Neuronal stem cell (in vitro differentiated cells): ENCODE measurements at regions not wholly inside any gene's neighbourhood (a gene's known extent, or its start where the extent isn't known, plus 50 kb on each side); places are given as distances from the start of the nearest gene placed in this dataset.
"Not testable (repeated sequence)": the region's sequence is repeated elsewhere in the genome, so short reads cannot be mapped to it uniquely, and the experiment has no call there.

Source experiments
- DNase-seq: peaks from one replicate; pipeline ENCODE4 v3.0.0-alpha.2; 2013; ENCODE audit warnings: low spot score
- H2AFZ ChIP-seq: one replicate; pipeline ENCODE4 v1.6.1; 2013; ENCODE audit warnings: mild to moderate bottlenecking, low read length, inconsistent platforms
- H2AK5ac ChIP-seq: 2 replicates; pipeline ENCODE4 v1.6.1; 2013; ENCODE audit warnings: low read depth, mild to moderate bottlenecking, inconsistent platforms, low read length, moderate library complexity, mixed read lengths
- H2BK120ac ChIP-seq: 2 replicates; pipeline ENCODE4 v1.6.1; 2013; ENCODE audit warnings: low read depth, mild to moderate bottlenecking, inconsistent platforms, low read length, moderate library complexity, mixed read lengths
- H2BK12ac ChIP-seq: one replicate; pipeline ENCODE4 v1.6.1; 2013; ENCODE audit warnings: low read length, inconsistent platforms
- H2BK15ac ChIP-seq: 2 replicates; pipeline ENCODE4 v1.6.1; 2013; ENCODE audit warnings: mild to moderate bottlenecking, low read length, inconsistent platforms, mixed read lengths
- H2BK5ac ChIP-seq: one replicate; pipeline ENCODE4 v1.6.1; 2013; ENCODE audit warnings: inconsistent platforms, mild to moderate bottlenecking, low read length, moderate library complexity
- H3K14ac ChIP-seq: one replicate; pipeline ENCODE4 v1.6.1; 2013; ENCODE audit warnings: low read length, inconsistent platforms
- H3K18ac ChIP-seq: 2 replicates; pipeline ENCODE4 v1.6.1; 2013; ENCODE audit warnings: low read length, inconsistent platforms
- H3K23ac ChIP-seq: 2 replicates; pipeline ENCODE4 v1.6.1; 2013; ENCODE audit warnings: low read depth, mild to moderate bottlenecking, mixed read lengths, low read length, inconsistent platforms; ENCODE audit not compliant: poor library complexity
- H3K27ac ChIP-seq: replicated peaks from 3 replicates; pipeline ENCODE4 v1.5.1; 2013; ENCODE audit warnings: low read length, inconsistent platforms
- H3K27me3 ChIP-seq, 3 experiments: 2 replicates each; pipeline ENCODE4 v1.6.1; 2013; ENCODE audit warnings: low read length in 3 of 3, mild to moderate bottlenecking in 2 of 3, inconsistent platforms in 1 of 3, low read depth in 1 of 3, mixed read lengths in 1 of 3, moderate library complexity in 1 of 3; ENCODE audit not compliant: control insufficient read depth in 3 of 3, insufficient read depth in 3 of 3
- H3K36me3 ChIP-seq, 2 donors: replicated peaks in 1 of 2; 2 replicates each; pipeline ENCODE4 v1.6.1; 2013; ENCODE audit warnings: low read length in 2 of 2; ENCODE audit not compliant: control insufficient read depth in 2 of 2, insufficient read depth in 2 of 2
- H3K4ac ChIP-seq: 2 replicates; pipeline ENCODE4 v1.6.1; 2013; ENCODE audit warnings: inconsistent platforms, mild to moderate bottlenecking, low read length, moderate library complexity
- H3K4me1 ChIP-seq, 2 donors: 1 replicate in 1 of 2; 2 replicates in 1 of 2; pipeline ENCODE4 v1.6.1; 2013; ENCODE audit warnings: low read length in 2 of 2, low read depth in 1 of 2; ENCODE audit not compliant: control insufficient read depth in 2 of 2, insufficient read depth in 1 of 2
- H3K4me2 ChIP-seq: one replicate; pipeline ENCODE4 v1.6.1; 2013; ENCODE audit warnings: mild to moderate bottlenecking, low read length, inconsistent platforms; ENCODE audit not compliant: insufficient read depth, poor library complexity, severe bottlenecking
- H3K4me3 ChIP-seq, 2 donors: 2 replicates each; pipeline ENCODE4 v1.5.1; 2013; ENCODE audit warnings: low read length in 2 of 2, mild to moderate bottlenecking in 2 of 2, inconsistent platforms in 1 of 2, moderate library complexity in 1 of 2
- H3K79me1 ChIP-seq: one replicate; pipeline ENCODE4 v1.6.1; 2013; ENCODE audit warnings: low read depth, mild to moderate bottlenecking, inconsistent platforms, low read length, moderate library complexity
- H3K9ac ChIP-seq: one replicate; pipeline ENCODE4 v1.6.1; 2013; ENCODE audit warnings: mild to moderate bottlenecking, low read depth, low read length, inconsistent platforms; ENCODE audit not compliant: poor library complexity
- H3K9me3 ChIP-seq, 2 donors: replicated peaks in 1 of 2; 2 replicates each; pipeline versions ENCODE3 to v1.6.1; 2013; ENCODE audit warnings: low read length in 2 of 2, mild to moderate bottlenecking in 2 of 2, inconsistent platforms in 1 of 2, low read depth in 1 of 2, mixed read lengths in 1 of 2, moderate library complexity in 1 of 2; ENCODE audit not compliant: control insufficient read depth in 2 of 2, insufficient read depth in 1 of 2
- H4K8ac ChIP-seq: one replicate; pipeline ENCODE4 v1.6.1; 2013; ENCODE audit warnings: low read depth, mild to moderate bottlenecking, inconsistent platforms, low read length, moderate library complexity
- H4K91ac ChIP-seq: one replicate; pipeline ENCODE4 v1.6.1; 2013; ENCODE audit warnings: low read length, low read depth, mild to moderate bottlenecking, inconsistent platforms; ENCODE audit not compliant: poor library complexity
- WGBS, 2 donors: extraction: QIAGEN DNeasy Blood & Tissue Kit; methylation state at CpG; one replicate each; pipeline ENCODE4 v1.1.7; 2013; ENCODE audit warnings: missing lambda C conversion rate in 2 of 2, mixed read lengths in 1 of 2; ENCODE audit not compliant: insufficient read length in 2 of 2, insufficient replicate concordance in 1 of 2; ENCODE audit errors: extremely low coverage in 2 of 2; 5-methylcytosine and 5-hydroxymethylcytosine counted together

GRCh38 chr4:3585567-3585966, 53.3 kb upstream of the LRPAP1 start:
- H3K36me3 ChIP-seq, H2AK5ac ChIP-seq, H3K18ac ChIP-seq, H3K27me3 ChIP-seq, H3K27ac ChIP-seq, H3K9me3 ChIP-seq, H3K4me2 ChIP-seq, H4K91ac ChIP-seq, H3K14ac ChIP-seq, H3K9ac ChIP-seq, H2BK15ac ChIP-seq, H2BK12ac ChIP-seq, H2BK5ac ChIP-seq, H2BK120ac ChIP-seq, H3K4me1 ChIP-seq, H4K8ac ChIP-seq, H3K4me3 ChIP-seq, H3K23ac ChIP-seq, H3K79me1 ChIP-seq, H3K4ac ChIP-seq, DNase-seq: not testable (repeated sequence)
- H2AFZ ChIP-seq = peak overlapping the region; percentile 35
- no CpG with 5 or more reads among the region's 7 CpGs for WGBS, 2 donors

GRCh38 chr4:3582091-3582475, 49.9 kb upstream of the LRPAP1 start:
- no peak overlapping the region for H3K18ac ChIP-seq
- no peaks in the 10 kb centered on the region for H3K9me3 ChIP-seq
- H2BK5ac ChIP-seq = no peak overlapping the region
- H2AFZ ChIP-seq = no peak overlapping the region
- no peak overlapping the region for H3K4me3 ChIP-seq
- no peak overlapping the region for H2BK120ac ChIP-seq
- H3K4me2 ChIP-seq = no peak overlapping the region
- H3K14ac ChIP-seq = no peak overlapping the region
- H3K4me1 ChIP-seq = no peaks in the 10 kb centered on the region
- H2AK5ac ChIP-seq = no peak overlapping the region
- H3K23ac ChIP-seq = no peak overlapping the region
- no peak overlapping the region for H3K27ac ChIP-seq
- H2BK12ac ChIP-seq = no peak overlapping the region
- H2BK15ac ChIP-seq = no peak overlapping the region
- no peaks in the 10 kb centered on the region for H3K36me3 ChIP-seq
- no peak overlapping the region for H3K4ac ChIP-seq
- DNase-seq = no peak
- no peaks in the 10 kb centered on the region for H3K79me1 ChIP-seq
- WGBS, 2 donors = no CpG with 5 or more reads among the region's 5 CpGs
- no peak overlapping the region for H4K8ac ChIP-seq
- no peaks in the 10 kb centered on the region for H3K27me3 ChIP-seq
- no peak overlapping the region for H4K91ac ChIP-seq
- H3K9ac ChIP-seq = no peak overlapping the region
